ENCODE measurements at regions not wholly inside any gene's neighbourhood (a gene's known extent, or its start where the extent isn't known, plus 50 kb on each side); places are given as distances from the start of the nearest gene placed in this dataset.

DNA sequence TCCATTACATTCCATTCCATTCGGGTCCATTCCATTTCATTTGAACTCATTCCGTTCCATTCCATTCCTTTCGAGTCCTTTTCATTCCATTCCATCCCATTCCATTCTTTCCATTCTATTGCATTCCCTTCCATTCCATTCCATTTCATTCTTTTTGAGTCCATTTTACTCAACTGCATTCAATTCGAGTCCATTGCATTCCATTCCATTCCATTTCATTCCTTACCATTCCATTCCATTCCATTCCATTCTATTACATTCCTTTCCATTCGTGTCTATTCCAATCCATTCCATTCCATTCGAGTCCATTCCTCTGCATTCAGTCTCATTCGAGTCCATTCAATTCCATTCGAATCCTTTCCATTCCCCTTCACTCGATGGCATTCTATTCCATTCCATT lies 1128.8 kb downstream of the RPIA start:
- TF ChIP-seq CTCF (IDR thresholded peaks at IDR 0.05), result no peak
- no peak for TF ChIP-seq POLR2A (IDR thresholded peaks at IDR 0.05)

All from tibial nerve (tissue), 3 donors.